ENCODE measurements at regions not wholly inside any gene's neighbourhood (a gene's known extent, or its start where the extent isn't known, plus 50 kb on each side); places are given as distances from the start of the nearest gene placed in this dataset.

DNA sequence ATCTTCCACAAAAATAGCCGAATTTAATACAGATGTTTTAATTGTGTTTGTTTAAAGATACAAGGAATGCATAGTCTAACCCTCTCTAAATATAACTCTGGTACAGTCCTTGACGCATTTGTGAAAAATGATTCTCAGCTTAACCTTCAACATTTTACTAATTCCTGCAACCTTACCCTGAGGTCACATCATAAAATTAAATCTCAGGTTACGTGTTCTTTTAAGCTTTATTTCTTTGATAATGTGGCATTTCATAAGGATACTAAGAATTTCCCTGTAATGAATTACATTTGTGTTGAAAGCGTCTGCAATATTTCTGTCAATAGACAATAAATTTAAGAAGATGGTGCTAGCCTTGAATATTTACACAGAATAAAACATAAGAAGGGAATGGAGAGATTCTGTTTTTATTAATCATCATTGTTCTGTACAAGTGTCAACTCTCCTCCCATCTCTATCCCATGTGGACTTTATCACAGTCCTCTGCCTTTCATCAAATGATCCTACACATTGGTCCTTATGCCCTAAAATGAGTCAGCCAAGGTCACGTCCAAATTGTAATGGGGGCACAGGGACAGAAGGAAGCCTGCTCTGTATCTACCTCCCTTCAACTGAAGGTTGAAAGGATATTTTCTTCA, 769.3 kb upstream of the FLRT2 start:
- TF ChIP-seq CTCF (IDR thresholded peaks at IDR 0.05; ENCODE audit: borderline replicate concordance, extremely low read depth, low read length, poor library complexity, severe bottlenecking) (no peak), EZH2 (IDR thresholded peaks at IDR 0.05; ENCODE audit: borderline replicate concordance, low read depth, low read length, severe bottlenecking) (no peak)

All from DND-41 (cell line).